ENCODE measurements at regions not wholly inside any gene's neighbourhood (a gene's known extent, or its start where the extent isn't known, plus 50 kb on each side); places are given as distances from the start of the nearest gene placed in this dataset.
"Not testable (repeated sequence)": the region's sequence is repeated elsewhere in the genome, so short reads cannot be mapped to it uniquely, and the experiment has no call there.

DNA sequence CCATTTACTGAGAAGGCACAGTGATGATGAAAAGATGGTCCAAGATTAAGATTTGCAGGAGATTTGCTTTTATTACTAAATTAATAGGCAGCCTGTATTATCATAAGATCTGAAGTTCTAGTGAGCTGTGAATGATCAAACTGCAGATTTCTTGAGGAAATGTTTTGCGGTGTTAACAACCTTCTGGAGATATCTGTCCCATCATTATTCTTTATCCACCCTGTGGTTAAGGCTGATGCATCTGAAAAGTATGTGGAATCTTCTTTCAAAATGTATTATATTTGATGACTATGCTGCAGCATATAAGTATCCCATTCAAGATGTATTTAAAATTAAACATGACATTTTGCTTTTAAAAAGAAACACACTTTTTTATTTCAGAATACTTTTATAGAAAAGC lies 150.3 kb downstream of the POLR1F start:
- 83 to 91% methylated on average over 1 of the region's 1 CpG for WGBS, 2 donors

DNA sequence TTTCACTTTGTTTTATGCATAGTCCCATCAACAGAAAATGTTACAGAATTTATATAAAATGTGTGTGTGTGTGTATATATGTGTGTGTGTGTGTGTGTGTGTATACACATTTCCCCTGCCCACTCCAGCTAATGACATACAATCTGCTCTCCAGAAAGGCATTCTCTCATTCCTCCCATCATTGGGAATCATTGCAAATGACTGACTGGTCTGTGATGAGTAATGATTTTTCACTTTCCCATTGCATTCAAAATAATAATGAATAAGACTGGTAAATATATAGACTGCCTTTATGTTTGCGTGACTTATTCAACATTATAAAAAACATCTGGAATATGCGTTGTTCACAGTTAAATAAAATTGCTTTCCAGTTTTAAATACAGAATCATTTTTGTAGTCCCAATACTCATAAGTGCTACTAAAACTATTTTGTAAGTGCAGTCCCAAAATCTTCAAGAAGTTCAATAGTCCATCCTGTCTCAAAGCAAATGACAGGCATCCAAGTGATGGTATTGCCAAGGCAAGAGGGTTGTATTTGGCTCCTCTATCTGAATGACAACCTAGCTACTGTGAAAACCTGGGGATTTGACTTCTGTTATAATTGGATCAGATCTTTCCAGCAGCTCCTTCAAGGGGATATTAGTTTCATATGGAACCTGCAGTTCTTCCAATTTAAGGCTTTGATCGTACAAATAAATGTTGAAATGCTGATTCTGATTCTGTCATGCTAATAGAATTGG lies 150.9 kb downstream of the POLR1F start:
- Histone ChIP-seq H3K4me1 (no peaks in the 10 kb centered on the region), H3K4me3 (no peak overlapping the region), H3K27ac (no peak overlapping the region), H3K9me3 (no peaks in the 10 kb centered on the region), H3K36me3 (no peaks in the 10 kb centered on the region), H3K27me3 (no peaks in the 10 kb centered on the region)
- WGBS, 2 donors: 84 to 94% methylated on average over 3 of the region's 3 CpGs
- no peak for DNase-seq
- TF ChIP-seq POLR2A (IDR thresholded peaks at IDR 0.05): no peak
- TF ChIP-seq, protein P1, sequence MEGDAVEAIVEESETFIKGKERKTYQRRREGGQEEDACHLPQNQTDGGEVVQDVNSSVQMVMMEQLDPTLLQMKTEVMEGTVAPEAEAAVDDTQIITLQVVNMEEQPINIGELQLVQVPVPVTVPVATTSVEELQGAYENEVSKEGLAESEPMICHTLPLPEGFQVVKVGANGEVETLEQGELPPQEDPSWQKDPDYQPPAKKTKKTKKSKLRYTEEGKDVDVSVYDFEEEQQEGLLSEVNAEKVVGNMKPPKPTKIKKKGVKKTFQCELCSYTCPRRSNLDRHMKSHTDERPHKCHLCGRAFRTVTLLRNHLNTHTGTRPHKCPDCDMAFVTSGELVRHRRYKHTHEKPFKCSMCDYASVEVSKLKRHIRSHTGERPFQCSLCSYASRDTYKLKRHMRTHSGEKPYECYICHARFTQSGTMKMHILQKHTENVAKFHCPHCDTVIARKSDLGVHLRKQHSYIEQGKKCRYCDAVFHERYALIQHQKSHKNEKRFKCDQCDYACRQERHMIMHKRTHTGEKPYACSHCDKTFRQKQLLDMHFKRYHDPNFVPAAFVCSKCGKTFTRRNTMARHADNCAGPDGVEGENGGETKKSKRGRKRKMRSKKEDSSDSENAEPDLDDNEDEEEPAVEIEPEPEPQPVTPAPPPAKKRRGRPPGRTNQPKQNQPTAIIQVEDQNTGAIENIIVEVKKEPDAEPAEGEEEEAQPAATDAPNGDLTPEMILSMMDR (IDR thresholded peaks at IDR 0.05): no peak
- intact Hi-C loops (cut with DNase I): no loop called here

More for the DNA sequence above, 150.3 kb downstream of the POLR1F start:
- Histone ChIP-seq H3K4me3 (no peak overlapping the region), H3K36me3 (no peaks in the 10 kb centered on the region), H3K9me3 (no peaks in the 10 kb centered on the region), H3K27me3 (no peaks in the 10 kb centered on the region), H3K27ac (no peak overlapping the region), H3K4me1 (no peaks in the 10 kb centered on the region)
- intact Hi-C loops (cut with DNase I): no loop called here
- TF ChIP-seq, protein P1 (IDR thresholded peaks at IDR 0.05): no peak
- TF ChIP-seq POLR2A (IDR thresholded peaks at IDR 0.05): no peak
- DNase-seq: no peak

DNA sequence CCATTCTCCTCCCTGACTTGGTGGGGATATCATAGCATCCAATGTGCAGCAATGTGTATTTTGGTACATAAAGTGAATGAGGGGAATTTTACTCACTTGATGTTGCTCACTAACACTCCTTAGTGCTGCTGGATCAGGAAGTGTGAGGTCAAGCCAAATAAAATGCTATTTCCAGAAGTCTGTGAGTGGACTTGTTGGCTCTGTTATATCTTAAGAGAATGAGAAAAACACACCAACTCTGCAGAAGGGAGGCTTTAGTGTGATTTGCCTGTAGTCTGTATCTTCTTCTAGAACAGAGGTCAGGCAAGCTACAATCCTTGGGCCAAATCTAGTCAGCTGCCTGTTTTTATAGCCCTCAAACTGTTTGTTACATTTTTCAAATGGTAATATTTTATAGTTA lies 154.3 kb downstream of the POLR1F start:
- TF ChIP-seq, protein P1 (IDR thresholded peaks at IDR 0.05): no peak
- no peak for TF ChIP-seq POLR2A (IDR thresholded peaks at IDR 0.05)
- intact Hi-C loops (cut with DNase I): no loop called here
- Histone ChIP-seq H3K27me3 (no peaks in the 10 kb centered on the region), H3K4me1 (no peaks in the 10 kb centered on the region), H3K36me3 (no peaks in the 10 kb centered on the region), H3K4me3 (no peak overlapping the region), H3K27ac (no peak overlapping the region), H3K9me3 (no peaks in the 10 kb centered on the region)
- DNase-seq: no peak

DNA sequence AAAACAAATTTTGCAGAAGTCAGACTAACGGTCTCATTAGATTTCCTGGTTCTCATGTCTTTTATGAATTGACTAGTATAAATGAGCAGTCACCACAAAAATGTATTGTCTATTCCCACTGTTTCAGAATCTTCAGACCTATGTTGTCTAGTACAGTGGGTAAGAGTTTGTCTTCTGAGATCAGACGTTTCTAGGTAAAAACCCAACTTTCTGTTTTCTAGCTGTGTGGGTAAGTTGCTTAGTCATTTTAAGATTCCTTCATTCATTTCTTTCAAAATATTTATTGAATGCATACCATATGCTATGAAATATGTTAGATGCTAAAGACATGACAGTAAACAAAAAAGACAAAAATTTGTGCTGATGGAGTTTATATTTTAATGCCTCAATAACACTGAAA lies 156.3 kb downstream of the POLR1F start:
- 46 to 48% methylated on average over 2 of the region's 2 CpGs for WGBS, 2 donors
- no peaks in the 10 kb centered on the region for H3K4me1 ChIP-seq
- no peak overlapping the region for H3K4me3 ChIP-seq
- H3K36me3 ChIP-seq: no peaks in the 10 kb centered on the region
- H3K27me3 ChIP-seq: no peaks in the 10 kb centered on the region
- TF ChIP-seq POLR2A (IDR thresholded peaks at IDR 0.05): no peak
- TF ChIP-seq, protein P1 (IDR thresholded peaks at IDR 0.05): no peak
- intact Hi-C loops (cut with DNase I): no loop called here
- H3K9me3 ChIP-seq: no peaks in the 10 kb centered on the region
- no peak overlapping the region for H3K27ac ChIP-seq
- DNase-seq: no peak

DNA sequence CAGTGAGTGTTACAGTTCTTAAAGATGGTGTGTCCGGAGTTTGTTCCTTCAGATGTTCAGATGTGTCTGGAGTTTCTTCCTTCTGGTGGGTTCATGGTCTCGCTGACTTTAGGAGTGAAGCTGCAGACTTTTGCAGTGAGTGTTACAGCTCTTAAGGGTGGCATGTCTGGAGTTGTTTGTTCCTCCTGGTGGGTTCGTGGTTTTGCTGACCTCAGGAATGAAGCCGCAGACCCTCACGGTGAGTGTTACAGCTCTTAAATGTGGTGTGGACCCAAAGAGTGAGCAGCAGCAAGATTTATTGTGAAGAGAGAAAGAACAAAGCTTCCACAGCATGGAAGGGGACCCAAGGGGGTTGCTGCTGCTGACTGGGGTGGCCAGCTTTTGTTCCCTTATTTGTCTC lies 159.6 kb downstream of the POLR1F start:
- H3K27me3 ChIP-seq; H3K9me3 ChIP-seq; H3K4me1 ChIP-seq; H3K4me3 ChIP-seq; intact Hi-C loops (cut with DNase I); H3K27ac ChIP-seq; DNase-seq; H3K36me3 ChIP-seq: not testable (repeated sequence)
- 63 to 67% methylated on average over 2 to 3 of the region's 5 CpGs for WGBS, 2 donors

DNA sequence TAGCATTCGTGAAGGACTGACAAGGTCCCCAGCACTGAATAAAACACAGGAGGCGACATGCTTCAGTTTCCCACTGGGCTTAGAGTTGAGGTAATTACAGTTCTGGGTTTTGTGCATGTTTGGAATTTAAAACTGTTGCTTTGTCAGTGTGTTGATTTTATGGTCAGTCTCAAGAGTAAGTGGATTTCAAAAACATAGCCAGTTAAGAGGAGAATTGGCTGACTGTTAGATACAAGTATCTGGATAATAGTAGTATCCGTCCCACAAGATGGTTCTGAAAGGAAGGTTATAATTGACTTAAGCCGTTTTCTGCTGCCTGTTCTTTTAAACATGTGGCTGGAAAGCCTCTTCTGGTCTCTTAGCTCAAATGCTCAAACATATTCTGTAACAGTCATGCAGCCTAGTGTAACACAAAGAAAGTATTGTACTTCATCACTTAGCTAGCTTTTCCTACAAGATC lies 170.9 kb downstream of the POLR1F start:
- Histone ChIP-seq H3K36me3 (no peaks in the 10 kb centered on the region), H3K4me3 (no peak overlapping the region), H3K9me3 (no peaks in the 10 kb centered on the region), H3K27ac (no peak overlapping the region), H3K4me1 (no peaks in the 10 kb centered on the region), H3K27me3 (no peaks in the 10 kb centered on the region)
- TF ChIP-seq, protein P1 (IDR thresholded peaks at IDR 0.05): no peak
- TF ChIP-seq POLR2A (IDR thresholded peaks at IDR 0.05): no peak
- DNase-seq: no peak
- intact Hi-C loops (cut with DNase I): no loop called here
- 27 to 37% methylated on average over 4 of the region's 4 CpGs for WGBS, 2 donors

Data from esophagus squamous epithelium (tissue), 5 donors.